MV-4-11 (cell line): ENCODE measurements at regions not wholly inside any gene's neighbourhood (a gene's known extent, or its start where the extent isn't known, plus 50 kb on each side); places are given as distances from the start of the nearest gene placed in this dataset.
"Not testable (repeated sequence)": the region's sequence is repeated elsewhere in the genome, so short reads cannot be mapped to it uniquely, and the experiment has no call there.

Experiments used
- DNase-seq: peaks from one replicate; lab custom pipeline; 2025; lab: John Stamatoyannopoulos, UW

GRCh38 chr5:145105384-145105783 is 729.8 kb downstream of the PRELID2 start:
- DNase-seq = no peak

GRCh38 chr5:145104106-145104505 is 731.0 kb downstream of the PRELID2 start:
- DNase-seq = no peak

- DNase-seq = no peak
Measured at GRCh38 chr5:145101246-145101645, 733.9 kb downstream of the PRELID2 start.

- no peak for DNase-seq
Measured at GRCh38 chr5:145090115-145090514, 745.0 kb downstream of the PRELID2 start.

GRCh38 chr5:145084834-145085233 is 750.3 kb downstream of the PRELID2 start:
- DNase-seq = no peak

GRCh38 chr5:145077028-145077427 is 758.1 kb downstream of the PRELID2 start:
- no peak for DNase-seq

GRCh38 chr5:145076040-145076439 is 759.1 kb downstream of the PRELID2 start:
- no peak for DNase-seq

- DNase-seq = no peak
Measured at GRCh38 chr5:145072889-145073288, 762.3 kb downstream of the PRELID2 start.

- DNase-seq = no peak
Measured at GRCh38 chr5:145068721-145069120, 766.4 kb downstream of the PRELID2 start.

- DNase-seq = no peak
Measured at GRCh38 chr5:145062280-145063062, 772.7 kb downstream of the PRELID2 start.

- DNase-seq = no peak
Measured at GRCh38 chr5:145056800-145057199, 778.3 kb downstream of the PRELID2 start.

- no peak for DNase-seq
Measured at GRCh38 chr5:145050181-145050580, 785.0 kb downstream of the PRELID2 start.

GRCh38 chr5:145044970-145045369 is 790.2 kb downstream of the PRELID2 start:
- no peak for DNase-seq

- DNase-seq = no peak
Measured at GRCh38 chr5:145028626-145029025, 806.5 kb downstream of the PRELID2 start.

GRCh38 chr5:145027286-145027685 is 807.9 kb downstream of the PRELID2 start:
- DNase-seq = no peak

- DNase-seq = no peak
Measured at GRCh38 chr5:145025775-145026174, 809.4 kb downstream of the PRELID2 start.

GRCh38 chr5:145015146-145015545 is 820.0 kb downstream of the PRELID2 start:
- no peak for DNase-seq

GRCh38 chr5:145014109-145014508 is 821.0 kb downstream of the PRELID2 start:
- DNase-seq = no peak

- DNase-seq = no peak
Measured at GRCh38 chr5:145010834-145011233, 824.3 kb downstream of the PRELID2 start.

- no peak for DNase-seq
Measured at GRCh38 chr5:145008876-145009530, 826.1 kb downstream of the PRELID2 start.

- DNase-seq = not testable (repeated sequence)
Measured at GRCh38 chr5:144994356-144994755, 823.7 kb downstream of the KCTD16 start.

GRCh38 chr5:144983101-144983500 is 812.4 kb downstream of the KCTD16 start:
- DNase-seq = no peak

GRCh38 chr5:144979516-144980264 is 809.0 kb downstream of the KCTD16 start:
- DNase-seq = no peak
